ENCODE measurements at regions not wholly inside any gene's neighbourhood (a gene's known extent, or its start where the extent isn't known, plus 50 kb on each side); places are given as distances from the start of the nearest gene placed in this dataset.
A peak's percentile ranks its signal among the peaks of the same experiment; 100 is the strongest.

GRCh38 chr10:108631332-108631731 lies 1292.0 kb downstream of the XPNPEP1 start:
- H3K27me3 ChIP-seq (ENCODE audit: control insufficient read depth, insufficient read depth, low read length): no peaks in the 10 kb centered on the region
- H3K9me3 ChIP-seq (ENCODE audit: control insufficient read depth, insufficient read depth, low read depth, low read length): no peaks in the 10 kb centered on the region
- no peak overlapping the region for H3K27ac ChIP-seq (ENCODE audit: insufficient read depth, low read length)
- H3K36me3 ChIP-seq (ENCODE audit: control insufficient read depth, insufficient read depth, low read length): no peaks in the 10 kb centered on the region
- no peaks in the 10 kb centered on the region for H3K4me1 ChIP-seq (ENCODE audit: control insufficient read depth, extremely low read depth, insufficient read depth, low read length)
- no peak overlapping the region for H3K9ac ChIP-seq (ENCODE audit: insufficient read depth, low read length)
- no peaks in the 10 kb centered on the region for H3K79me2 ChIP-seq (ENCODE audit: control insufficient read depth, insufficient read depth, low read length)
- TF ChIP-seq CTCF (conservative IDR thresholded peaks at IDR 0.05 in 1 of 2, IDR thresholded peaks at IDR 0.05 in 1 of 2; ENCODE audit: low read depth in 1 of 2, low read length in 2 of 2) (no peak), EZH2 (IDR thresholded peaks at IDR 0.05; ENCODE audit: low read length, missing control alignments) (no peak)
- H2AFZ ChIP-seq (ENCODE audit: low read length): no peak overlapping the region
- H3K4me2 ChIP-seq (ENCODE audit: extremely low read depth, insufficient read depth, low read length): no peak overlapping the region
- H4K20me1 ChIP-seq (ENCODE audit: control insufficient read depth, extremely low read depth, insufficient read depth, low read length): no peaks in the 10 kb centered on the region
- DNase-seq (ENCODE audit: low read depth in 2 of 2): no peak
- H3K4me3 ChIP-seq (replicated peaks in 1 of 4; ENCODE audit: control extremely low read depth in 1 of 4, insufficient read depth in 1 of 4, low read depth in 3 of 4, low read length in 4 of 4): no peak overlapping the region

- Histone ChIP-seq H3K27me3 (ENCODE audit: control insufficient read depth, insufficient read depth, low read length) (no peaks in the 10 kb centered on the region), H4K20me1 (ENCODE audit: control insufficient read depth, extremely low read depth, insufficient read depth, low read length) (no peaks in the 10 kb centered on the region), H3K4me3 (replicated peaks in 1 of 4; ENCODE audit: control extremely low read depth in 1 of 4, insufficient read depth in 1 of 4, low read depth in 3 of 4, low read length in 4 of 4) (no peak overlapping the region), H3K9ac (ENCODE audit: insufficient read depth, low read length) (no peak overlapping the region), H3K4me1 (ENCODE audit: control insufficient read depth, extremely low read depth, insufficient read depth, low read length) (no peaks in the 10 kb centered on the region), H2AFZ (ENCODE audit: low read length) (no peak overlapping the region), H3K9me3 (ENCODE audit: control insufficient read depth, insufficient read depth, low read depth, low read length) (no peaks in the 10 kb centered on the region), H3K79me2 (ENCODE audit: control insufficient read depth, insufficient read depth, low read length) (no peaks in the 10 kb centered on the region), H3K4me2 (ENCODE audit: extremely low read depth, insufficient read depth, low read length) (no peak overlapping the region), H3K27ac (ENCODE audit: insufficient read depth, low read length) (no peak overlapping the region), H3K36me3 (ENCODE audit: control insufficient read depth, insufficient read depth, low read length) (no peaks in the 10 kb centered on the region)
- TF ChIP-seq CTCF (conservative IDR thresholded peaks at IDR 0.05 in 1 of 2, IDR thresholded peaks at IDR 0.05 in 1 of 2; ENCODE audit: low read depth in 1 of 2, low read length in 2 of 2) (no peak), EZH2 (IDR thresholded peaks at IDR 0.05; ENCODE audit: low read length, missing control alignments) (no peak)
- DNase-seq (ENCODE audit: low read depth in 2 of 2): peak in 1 of 2 donors; percentile 9
Observed at GRCh38 chr10:108629834-108630233, 1293.5 kb downstream of the XPNPEP1 start.

- no peaks in the 10 kb centered on the region for H3K79me2 ChIP-seq (ENCODE audit: control insufficient read depth, insufficient read depth, low read length)
- H3K9ac ChIP-seq (ENCODE audit: insufficient read depth, low read length): no peak overlapping the region
- TF ChIP-seq EZH2 (IDR thresholded peaks at IDR 0.05; ENCODE audit: low read length, missing control alignments): no peak
- TF ChIP-seq CTCF (conservative IDR thresholded peaks at IDR 0.05 in 1 of 2, IDR thresholded peaks at IDR 0.05 in 1 of 2; ENCODE audit: low read depth in 1 of 2, low read length in 2 of 2): no peak
- DNase-seq (ENCODE audit: low read depth in 2 of 2): no peak
- no peak overlapping the region for H2AFZ ChIP-seq (ENCODE audit: low read length)
- H3K9me3 ChIP-seq (ENCODE audit: control insufficient read depth, insufficient read depth, low read depth, low read length): no peaks in the 10 kb centered on the region
- no peaks in the 10 kb centered on the region for H3K36me3 ChIP-seq (ENCODE audit: control insufficient read depth, insufficient read depth, low read length)
- H3K4me2 ChIP-seq (ENCODE audit: extremely low read depth, insufficient read depth, low read length): no peak overlapping the region
- H3K4me1 ChIP-seq (ENCODE audit: control insufficient read depth, extremely low read depth, insufficient read depth, low read length): no peaks in the 10 kb centered on the region
- H4K20me1 ChIP-seq (ENCODE audit: control insufficient read depth, extremely low read depth, insufficient read depth, low read length): no peaks in the 10 kb centered on the region
- H3K27ac ChIP-seq (ENCODE audit: insufficient read depth, low read length): no peak overlapping the region
- no peak overlapping the region for H3K4me3 ChIP-seq (replicated peaks in 1 of 4; ENCODE audit: control extremely low read depth in 1 of 4, insufficient read depth in 1 of 4, low read depth in 3 of 4, low read length in 4 of 4)
- no peaks in the 10 kb centered on the region for H3K27me3 ChIP-seq (ENCODE audit: control insufficient read depth, insufficient read depth, low read length)
Observed at GRCh38 chr10:108624052-108624451, 1299.3 kb downstream of the XPNPEP1 start.

Measured in fibroblast of lung (primary cell).